IPS-18a (cell line): ENCODE measurements at regions not wholly inside any gene's neighbourhood (a gene's known extent, or its start where the extent isn't known, plus 50 kb on each side); places are given as distances from the start of the nearest gene placed in this dataset.

Source experiments
- H3K27ac ChIP-seq: one replicate; pipeline ENCODE4 v1.5.1; 2013; ENCODE audit warnings: low read length
- H3K27me3 ChIP-seq: one replicate; pipeline ENCODE4 v1.6.1; 2013; ENCODE audit warnings: mild to moderate bottlenecking, low read length; ENCODE audit not compliant: control insufficient read depth, insufficient read depth
- H3K36me3 ChIP-seq: one replicate; pipeline ENCODE4 v1.6.1; 2013; ENCODE audit warnings: low read depth, low read length; ENCODE audit not compliant: control insufficient read depth
- H3K4me1 ChIP-seq: one replicate; pipeline ENCODE4 v1.6.1; 2013; ENCODE audit warnings: low read depth, low read length; ENCODE audit not compliant: control insufficient read depth
- H3K4me3 ChIP-seq: one replicate; pipeline ENCODE4 v1.5.1; 2013; ENCODE audit warnings: low read length
- H3K9ac ChIP-seq: one replicate; pipeline ENCODE4 v1.6.1; 2013; ENCODE audit warnings: mild to moderate bottlenecking, low read length, moderate library complexity
- H3K9me3 ChIP-seq: one replicate; pipeline ENCODE4 v1.6.1; 2013; ENCODE audit warnings: low read depth, low read length; ENCODE audit not compliant: control insufficient read depth

GRCh38 chr5:123754908-123755307 is 242.9 kb downstream of the CSNK1G3 start:
- no peaks in the 10 kb centered on the region for H3K9me3 ChIP-seq
- H3K9ac ChIP-seq = no peak overlapping the region
- no peaks in the 10 kb centered on the region for H3K36me3 ChIP-seq
- no peak overlapping the region for H3K27ac ChIP-seq
- no peaks in the 10 kb centered on the region for H3K27me3 ChIP-seq
- H3K4me3 ChIP-seq = no peak overlapping the region
- peaks cover 22% of the 10 kb centered on the region for H3K4me1 ChIP-seq

- no peak overlapping the region for H3K9ac ChIP-seq
- no peaks in the 10 kb centered on the region for H3K36me3 ChIP-seq
- H3K27ac ChIP-seq = no peak overlapping the region
- H3K27me3 ChIP-seq = no peaks in the 10 kb centered on the region
- H3K4me1 ChIP-seq = peaks cover 22% of the 10 kb centered on the region
- no peaks in the 10 kb centered on the region for H3K9me3 ChIP-seq
- no peak overlapping the region for H3K4me3 ChIP-seq
Observed at GRCh38 chr5:123753937-123754891, 242.2 kb downstream of the CSNK1G3 start.

GRCh38 chr5:123753180-123753936 is 241.4 kb downstream of the CSNK1G3 start:
- Histone ChIP-seq H3K9me3 (no peaks in the 10 kb centered on the region), H3K27me3 (no peaks in the 10 kb centered on the region), H3K9ac (no peak overlapping the region), H3K36me3 (no peaks in the 10 kb centered on the region), H3K4me3 (no peak overlapping the region), H3K4me1 (peaks cover 22% of the 10 kb centered on the region), H3K27ac (no peak overlapping the region)

- Histone ChIP-seq H3K27me3 (no peaks in the 10 kb centered on the region), H3K27ac (no peak overlapping the region), H3K9ac (no peak overlapping the region), H3K4me1 (peaks cover 22% of the 10 kb centered on the region), H3K9me3 (no peaks in the 10 kb centered on the region), H3K36me3 (no peaks in the 10 kb centered on the region), H3K4me3 (no peak overlapping the region)
Observed at GRCh38 chr5:123752552-123753179, 240.7 kb downstream of the CSNK1G3 start.

GRCh38 chr5:123751670-123752069 is 239.7 kb downstream of the CSNK1G3 start:
- Histone ChIP-seq H3K4me1 (peaks cover 22% of the 10 kb centered on the region), H3K27me3 (no peaks in the 10 kb centered on the region), H3K9me3 (no peaks in the 10 kb centered on the region), H3K27ac (no peak overlapping the region), H3K4me3 (no peak overlapping the region), H3K9ac (no peak overlapping the region), H3K36me3 (no peaks in the 10 kb centered on the region)

GRCh38 chr5:123748239-123748638 is 236.3 kb downstream of the CSNK1G3 start:
- no peak overlapping the region for H3K4me3 ChIP-seq
- no peaks in the 10 kb centered on the region for H3K36me3 ChIP-seq
- no peaks in the 10 kb centered on the region for H3K9me3 ChIP-seq
- no peaks in the 10 kb centered on the region for H3K27me3 ChIP-seq
- no peak overlapping the region for H3K9ac ChIP-seq
- H3K27ac ChIP-seq = no peak overlapping the region
- peaks cover 13% of the 10 kb centered on the region for H3K4me1 ChIP-seq

- no peaks in the 10 kb centered on the region for H3K27me3 ChIP-seq
- H3K9me3 ChIP-seq = no peaks in the 10 kb centered on the region
- no peak overlapping the region for H3K4me3 ChIP-seq
- no peaks in the 10 kb centered on the region for H3K36me3 ChIP-seq
- no peak overlapping the region for H3K27ac ChIP-seq
- no peak overlapping the region for H3K9ac ChIP-seq
- H3K4me1 ChIP-seq = peaks cover 13% of the 10 kb centered on the region
Observed at GRCh38 chr5:123746683-123747360, 234.8 kb downstream of the CSNK1G3 start.

GRCh38 chr5:123743990-123744583 is 232.1 kb downstream of the CSNK1G3 start:
- Histone ChIP-seq H3K27me3 (no peaks in the 10 kb centered on the region), H3K4me3 (no peak overlapping the region), H3K4me1 (peaks cover 13% of the 10 kb centered on the region), H3K27ac (no peak overlapping the region), H3K36me3 (no peaks in the 10 kb centered on the region), H3K9ac (no peak overlapping the region), H3K9me3 (no peaks in the 10 kb centered on the region)

- no peaks in the 10 kb centered on the region for H3K36me3 ChIP-seq
- no peak overlapping the region for H3K4me3 ChIP-seq
- H3K4me1 ChIP-seq = no peaks in the 10 kb centered on the region
- peaks cover 10% of the 10 kb centered on the region for H3K9me3 ChIP-seq
- no peak overlapping the region for H3K9ac ChIP-seq
- H3K27me3 ChIP-seq = no peaks in the 10 kb centered on the region
- no peak overlapping the region for H3K27ac ChIP-seq
Observed at GRCh38 chr5:123735384-123735783, 223.4 kb downstream of the CSNK1G3 start.

- H3K4me3 ChIP-seq = no peak overlapping the region
- no peaks in the 10 kb centered on the region for H3K27me3 ChIP-seq
- peaks cover 10% of the 10 kb centered on the region for H3K9me3 ChIP-seq
- no peak overlapping the region for H3K27ac ChIP-seq
- H3K36me3 ChIP-seq = no peaks in the 10 kb centered on the region
- no peaks in the 10 kb centered on the region for H3K4me1 ChIP-seq
- no peak overlapping the region for H3K9ac ChIP-seq
Observed at GRCh38 chr5:123732257-123732656, 220.3 kb downstream of the CSNK1G3 start.

GRCh38 chr5:123722451-123722850 is 210.5 kb downstream of the CSNK1G3 start:
- Histone ChIP-seq H3K4me3 (no peak overlapping the region), H3K27me3 (no peaks in the 10 kb centered on the region), H3K9me3 (no peaks in the 10 kb centered on the region), H3K4me1 (no peaks in the 10 kb centered on the region), H3K27ac (no peak overlapping the region), H3K36me3 (no peaks in the 10 kb centered on the region), H3K9ac (no peak overlapping the region)
